ENCODE measurements at regions not wholly inside any gene's neighbourhood (a gene's known extent, or its start where the extent isn't known, plus 50 kb on each side); places are given as distances from the start of the nearest gene placed in this dataset.
"Not testable (repeated sequence)": the region's sequence is repeated elsewhere in the genome, so short reads cannot be mapped to it uniquely, and the experiment has no call there.

- H3K4me1 ChIP-seq: peaks cover 7% of the 10 kb centered on the region
- peaks cover 29% of the 10 kb centered on the region for H3K9me3 ChIP-seq (replicated peaks)
- no peak overlapping the region for H3K27ac ChIP-seq (replicated peaks)
- H3K36me3 ChIP-seq: no peaks in the 10 kb centered on the region
- H3K4me3 ChIP-seq: no peak overlapping the region
- H3K27me3 ChIP-seq (ENCODE audit: low read depth): peaks cover under 1% of the 10 kb centered on the region
- DNase-seq: no peak
- intact Hi-C loops (cut with micrococcal nuclease): no loop called here
- TF ChIP-seq, protein P1, sequence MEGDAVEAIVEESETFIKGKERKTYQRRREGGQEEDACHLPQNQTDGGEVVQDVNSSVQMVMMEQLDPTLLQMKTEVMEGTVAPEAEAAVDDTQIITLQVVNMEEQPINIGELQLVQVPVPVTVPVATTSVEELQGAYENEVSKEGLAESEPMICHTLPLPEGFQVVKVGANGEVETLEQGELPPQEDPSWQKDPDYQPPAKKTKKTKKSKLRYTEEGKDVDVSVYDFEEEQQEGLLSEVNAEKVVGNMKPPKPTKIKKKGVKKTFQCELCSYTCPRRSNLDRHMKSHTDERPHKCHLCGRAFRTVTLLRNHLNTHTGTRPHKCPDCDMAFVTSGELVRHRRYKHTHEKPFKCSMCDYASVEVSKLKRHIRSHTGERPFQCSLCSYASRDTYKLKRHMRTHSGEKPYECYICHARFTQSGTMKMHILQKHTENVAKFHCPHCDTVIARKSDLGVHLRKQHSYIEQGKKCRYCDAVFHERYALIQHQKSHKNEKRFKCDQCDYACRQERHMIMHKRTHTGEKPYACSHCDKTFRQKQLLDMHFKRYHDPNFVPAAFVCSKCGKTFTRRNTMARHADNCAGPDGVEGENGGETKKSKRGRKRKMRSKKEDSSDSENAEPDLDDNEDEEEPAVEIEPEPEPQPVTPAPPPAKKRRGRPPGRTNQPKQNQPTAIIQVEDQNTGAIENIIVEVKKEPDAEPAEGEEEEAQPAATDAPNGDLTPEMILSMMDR (IDR thresholded peaks at IDR 0.05; ENCODE audit: borderline replicate concordance): no peak
Measured at GRCh38 chr2:120646994-120647393, 88.7 kb upstream of the GLI2 start.

DNA sequence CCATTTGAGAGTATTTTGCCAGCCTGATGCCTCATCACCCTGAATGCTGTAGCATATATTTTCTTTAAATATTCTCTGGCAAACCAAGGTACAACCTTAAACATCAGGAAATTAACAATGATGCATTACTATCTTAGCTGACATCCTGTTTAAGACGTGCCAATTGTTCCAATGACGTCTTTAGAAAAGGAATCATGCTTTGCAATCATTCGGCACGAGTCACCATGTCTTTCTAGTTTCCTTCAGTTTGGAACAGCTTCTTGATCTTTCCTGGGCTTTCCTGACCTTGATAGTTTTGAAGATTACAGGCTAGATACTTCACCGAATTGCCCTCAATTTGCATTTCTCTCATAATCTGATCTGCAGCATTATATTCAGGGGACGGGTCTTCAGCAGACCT, 88.2 kb upstream of the GLI2 start:
- H3K27me3 ChIP-seq (ENCODE audit: low read depth): peaks cover 6% of the 10 kb centered on the region
- H3K4me3 ChIP-seq: no peak overlapping the region
- H3K36me3 ChIP-seq: no peaks in the 10 kb centered on the region
- intact Hi-C loops (cut with micrococcal nuclease): no loop called here
- TF ChIP-seq, protein P1 (IDR thresholded peaks at IDR 0.05; ENCODE audit: borderline replicate concordance): no peak
- H3K9me3 ChIP-seq (replicated peaks): peaks cover 33% of the 10 kb centered on the region
- peaks cover 7% of the 10 kb centered on the region for H3K4me1 ChIP-seq
- no peak overlapping the region for H3K27ac ChIP-seq (replicated peaks)
- no peak for DNase-seq

DNA sequence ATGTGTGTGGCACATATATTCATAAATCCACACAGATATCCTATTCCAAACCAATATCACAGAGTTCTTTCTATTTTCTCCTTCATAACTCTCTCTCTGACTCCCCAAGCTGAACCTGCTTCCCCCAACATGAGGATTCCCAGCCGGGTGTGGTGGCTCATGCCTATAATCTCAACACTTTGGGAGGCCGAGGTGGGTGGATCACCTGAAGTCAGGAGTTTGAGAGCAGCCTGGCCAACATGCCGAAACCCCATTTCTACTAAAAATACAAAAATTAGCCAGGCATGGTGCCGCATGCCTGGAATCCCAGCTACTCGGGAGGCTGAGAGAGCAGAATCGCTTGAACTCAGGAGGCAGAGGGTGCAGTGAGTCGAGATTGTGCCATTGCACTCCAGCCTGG, 86.3 kb upstream of the GLI2 start:
- Histone ChIP-seq H3K9me3 (replicated peaks) (peaks cover 33% of the 10 kb centered on the region), H3K27me3 (ENCODE audit: low read depth) (peaks cover 24% of the 10 kb centered on the region)
- H3K36me3 ChIP-seq; H3K27ac ChIP-seq (replicated peaks); H3K4me3 ChIP-seq; DNase-seq; H3K4me1 ChIP-seq; intact Hi-C loops (cut with micrococcal nuclease): not testable (repeated sequence)

DNA sequence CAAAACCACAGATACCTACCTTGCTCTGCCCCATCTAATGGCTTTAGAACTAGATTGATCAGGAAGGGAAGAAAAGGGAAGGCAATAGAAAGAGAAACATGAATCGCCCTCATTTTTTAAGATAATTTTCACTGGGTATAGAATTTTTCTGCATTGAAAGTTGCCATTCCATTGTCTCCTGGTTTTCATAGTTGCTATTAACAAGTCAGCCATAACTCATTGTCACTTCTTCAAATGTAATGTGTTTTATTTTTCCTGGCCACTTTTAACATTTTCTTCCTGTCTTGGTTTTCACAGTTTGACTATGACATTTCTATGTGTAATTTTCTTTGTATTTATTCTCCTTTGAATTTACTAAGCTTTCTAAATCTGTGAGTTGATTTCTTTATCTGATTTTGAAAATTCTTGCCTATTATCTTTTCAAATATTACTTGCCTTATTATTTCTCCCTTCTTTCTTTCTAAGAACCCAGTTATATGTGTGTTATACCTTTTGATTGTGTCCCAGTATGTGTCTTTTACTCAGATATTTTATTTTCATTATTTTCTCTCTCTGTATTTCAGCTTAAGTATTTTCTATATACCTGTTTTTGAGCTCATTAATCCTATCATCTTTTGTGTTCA, 85.5 kb upstream of the GLI2 start:
- intact Hi-C loops (cut with micrococcal nuclease): no loop called here

DNA sequence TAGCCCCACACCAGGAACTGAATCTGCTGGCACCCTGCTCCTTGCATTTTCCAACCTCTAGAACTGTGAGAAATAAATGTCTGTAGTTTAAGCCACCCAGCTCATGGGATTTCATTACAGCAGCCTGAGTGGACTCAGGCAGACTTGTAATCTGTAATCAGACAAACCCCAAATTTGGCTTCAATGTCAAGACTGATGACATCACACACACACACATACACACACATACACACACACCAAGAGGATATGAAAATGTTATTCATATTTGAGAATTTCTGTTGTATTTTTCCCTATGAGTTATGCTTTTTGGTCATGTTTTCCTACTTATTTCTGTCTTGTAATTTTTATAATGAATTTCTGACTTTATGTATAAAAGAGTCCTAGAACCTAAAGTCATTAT, 83.8 kb upstream of the GLI2 start:
- Histone ChIP-seq H3K36me3 (no peaks in the 10 kb centered on the region), H3K4me3 (no peak overlapping the region), H3K27me3 (ENCODE audit: low read depth) (peaks cover 37% of the 10 kb centered on the region), H3K9me3 (replicated peaks) (peaks cover 33% of the 10 kb centered on the region), H3K27ac (replicated peaks) (no peak overlapping the region), H3K4me1 (peaks cover 8% of the 10 kb centered on the region)
- TF ChIP-seq, protein P1 (IDR thresholded peaks at IDR 0.05; ENCODE audit: borderline replicate concordance): no peak
- DNase-seq: no peak
- intact Hi-C loops (cut with micrococcal nuclease): no loop called here

More for the DNA sequence above, 85.5 kb upstream of the GLI2 start:
- Histone ChIP-seq H3K4me3 (no peak overlapping the region), H3K9me3 (replicated peaks) (peaks cover 33% of the 10 kb centered on the region), H3K4me1 (peaks cover 12% of the 10 kb centered on the region), H3K27ac (replicated peaks) (no peak overlapping the region), H3K36me3 (no peaks in the 10 kb centered on the region), H3K27me3 (ENCODE audit: low read depth) (peaks cover 31% of the 10 kb centered on the region)
- TF ChIP-seq, protein P1 (IDR thresholded peaks at IDR 0.05; ENCODE audit: borderline replicate concordance): no peak
- no peak for DNase-seq

GRCh38 chr2:120653046-120653445, 82.6 kb upstream of the GLI2 start:
- intact Hi-C loops (cut with micrococcal nuclease): no loop called here
- no peak for DNase-seq
- no peak overlapping the region for H3K27ac ChIP-seq (replicated peaks)
- peaks cover 33% of the 10 kb centered on the region for H3K9me3 ChIP-seq (replicated peaks)
- no peak overlapping the region for H3K4me3 ChIP-seq
- H3K36me3 ChIP-seq: no peaks in the 10 kb centered on the region
- H3K4me1 ChIP-seq: peaks cover 5% of the 10 kb centered on the region
- peaks cover 37% of the 10 kb centered on the region for H3K27me3 ChIP-seq (ENCODE audit: low read depth)
- TF ChIP-seq, protein P1 (IDR thresholded peaks at IDR 0.05; ENCODE audit: borderline replicate concordance): no peak

All from left ventricle myocardium inferior (tissue), 1 donor.